Mesothelial cell of epicardium (in vitro differentiated cells): ENCODE measurements at regions not wholly inside any gene's neighbourhood (a gene's known extent, or its start where the extent isn't known, plus 50 kb on each side); places are given as distances from the start of the nearest gene placed in this dataset.

Experiments used
- DNase-seq, 2 experiments: peaks; one replicate each; pipeline ENCODE4 v3.0.0; 2021; ENCODE audit warnings: low spot score in 2 of 2; ENCODE audit not compliant: unreplicated experiment in 2 of 2
- H3K27ac Mint-ChIP-seq: 2 replicates; pipeline ENCODE4 v1.8.0; 2021; ENCODE audit warnings: mixed read lengths
- H3K27me3 Mint-ChIP-seq: 2 replicates; pipeline ENCODE4 v1.8.0; 2021; ENCODE audit warnings: low read depth, mixed read lengths
- H3K36me3 Mint-ChIP-seq: 2 replicates; pipeline ENCODE4 v1.8.0; 2021; ENCODE audit warnings: mixed read lengths
- H3K4me1 Mint-ChIP-seq: 2 replicates; pipeline ENCODE4 v1.8.0; 2021; ENCODE audit warnings: mixed read lengths
- H3K4me3 Mint-ChIP-seq: 2 replicates; pipeline ENCODE4 v1.8.0; 2021; ENCODE audit warnings: mild to moderate bottlenecking, moderate library complexity, mixed read lengths
- H3K9me3 Mint-ChIP-seq: 2 replicates; pipeline ENCODE4 v1.8.0; 2021; ENCODE audit warnings: mixed read lengths
- TF ChIP-seq, protein P1 (sequence below): fragments of 200-600 bp; sonication (generic); IDR thresholded peaks from one replicate; pipeline ENCODE4 v1.5.0; 2021; ENCODE audit warnings: antibody characterized with exemption; ENCODE audit not compliant: unreplicated experiment

DNA sequence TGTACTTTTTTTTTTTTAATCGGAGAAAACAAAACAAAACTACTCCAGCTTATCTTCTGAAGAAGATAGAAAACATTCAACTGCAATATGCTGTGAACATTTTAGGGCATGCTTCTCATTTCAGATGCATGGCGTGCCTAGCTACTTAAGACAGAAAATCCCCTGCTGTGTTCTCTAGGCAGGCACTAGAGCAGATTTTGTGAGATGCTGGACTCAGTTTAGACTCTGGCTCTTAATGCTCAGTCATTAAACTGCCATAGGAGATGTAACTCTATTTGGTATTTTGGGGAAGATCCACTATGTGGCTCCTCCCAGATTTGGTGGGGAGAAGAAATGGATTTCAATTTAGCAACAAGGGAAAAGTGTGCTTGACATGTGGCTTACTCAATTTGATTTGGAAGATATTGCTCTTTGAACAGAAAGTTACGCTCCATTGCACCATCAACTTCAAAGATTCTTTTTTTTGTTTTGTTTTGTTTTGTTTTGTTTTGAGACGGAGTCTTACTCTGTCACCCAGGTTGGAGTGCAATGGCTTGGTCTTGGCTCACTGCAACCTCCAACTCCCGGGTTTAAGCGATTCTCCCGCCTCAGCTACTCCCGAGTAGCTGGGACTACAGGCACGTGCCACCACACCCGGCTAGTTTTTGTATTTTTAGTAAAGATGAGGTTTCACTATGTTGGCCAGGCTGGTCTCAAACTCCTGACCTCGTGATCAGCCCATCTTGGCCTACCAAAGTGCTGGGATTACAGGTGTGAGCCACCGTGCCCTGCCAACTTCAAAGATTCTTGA lies 62.0 kb upstream of the LEKR1 start:
- H3K9me3 Mint-ChIP-seq, result no peaks in the 10 kb centered on the region
- TF ChIP-seq, protein P1, sequence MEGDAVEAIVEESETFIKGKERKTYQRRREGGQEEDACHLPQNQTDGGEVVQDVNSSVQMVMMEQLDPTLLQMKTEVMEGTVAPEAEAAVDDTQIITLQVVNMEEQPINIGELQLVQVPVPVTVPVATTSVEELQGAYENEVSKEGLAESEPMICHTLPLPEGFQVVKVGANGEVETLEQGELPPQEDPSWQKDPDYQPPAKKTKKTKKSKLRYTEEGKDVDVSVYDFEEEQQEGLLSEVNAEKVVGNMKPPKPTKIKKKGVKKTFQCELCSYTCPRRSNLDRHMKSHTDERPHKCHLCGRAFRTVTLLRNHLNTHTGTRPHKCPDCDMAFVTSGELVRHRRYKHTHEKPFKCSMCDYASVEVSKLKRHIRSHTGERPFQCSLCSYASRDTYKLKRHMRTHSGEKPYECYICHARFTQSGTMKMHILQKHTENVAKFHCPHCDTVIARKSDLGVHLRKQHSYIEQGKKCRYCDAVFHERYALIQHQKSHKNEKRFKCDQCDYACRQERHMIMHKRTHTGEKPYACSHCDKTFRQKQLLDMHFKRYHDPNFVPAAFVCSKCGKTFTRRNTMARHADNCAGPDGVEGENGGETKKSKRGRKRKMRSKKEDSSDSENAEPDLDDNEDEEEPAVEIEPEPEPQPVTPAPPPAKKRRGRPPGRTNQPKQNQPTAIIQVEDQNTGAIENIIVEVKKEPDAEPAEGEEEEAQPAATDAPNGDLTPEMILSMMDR, result no peak
- no peaks in the 10 kb centered on the region for H3K27me3 Mint-ChIP-seq
- DNase-seq, result no peak
- no peak overlapping the region for H3K4me3 Mint-ChIP-seq
- no peak overlapping the region for H3K27ac Mint-ChIP-seq
- peaks cover 15% of the 10 kb centered on the region for H3K4me1 Mint-ChIP-seq
- H3K36me3 Mint-ChIP-seq, result no peaks in the 10 kb centered on the region

DNA sequence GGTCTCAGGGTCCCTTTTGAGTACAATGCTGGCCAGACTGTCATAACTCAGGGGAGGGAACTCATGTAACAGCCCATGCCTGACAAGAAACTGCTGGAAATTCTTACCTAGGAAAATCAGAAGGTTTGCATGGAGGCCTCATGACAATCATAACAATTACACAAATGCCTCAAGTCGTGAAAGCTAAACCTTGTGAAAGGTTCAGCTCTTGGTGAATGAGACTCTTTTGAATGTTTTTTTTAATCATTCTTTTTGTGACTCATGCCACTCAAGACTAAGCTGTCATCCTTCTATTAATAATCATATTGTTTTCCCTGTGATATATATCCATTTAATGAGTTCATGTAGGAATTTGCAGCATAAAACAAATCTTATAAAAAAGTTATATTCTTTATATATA lies 61.4 kb upstream of the LEKR1 start:
- Mint-ChIP-seq H3K9me3 (no peaks in the 10 kb centered on the region), H3K36me3 (no peaks in the 10 kb centered on the region), H3K27me3 (no peaks in the 10 kb centered on the region), H3K4me3 (no peak overlapping the region), H3K27ac (no peak overlapping the region), H3K4me1 (peaks cover 19% of the 10 kb centered on the region)
- TF ChIP-seq, protein P1, result no peak
- DNase-seq, result no peak

DNA sequence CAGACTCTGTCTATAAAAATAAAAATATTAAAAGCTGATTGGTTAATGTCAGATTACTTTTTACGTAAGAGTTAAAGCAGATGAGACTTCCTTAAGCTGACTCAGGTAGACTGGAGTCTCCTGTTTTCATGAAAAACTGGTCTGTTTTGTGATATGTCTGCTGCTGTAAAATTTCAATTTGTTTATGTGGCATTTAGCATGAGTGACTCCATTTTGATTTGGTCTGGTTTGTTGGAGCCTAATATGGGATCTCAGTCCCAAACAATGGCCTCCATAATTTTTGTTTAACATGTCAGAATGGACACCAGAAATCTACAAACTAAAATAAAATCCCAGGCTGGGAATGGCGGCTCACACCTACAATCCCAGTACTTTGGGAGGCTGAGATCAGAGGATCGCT lies 57.8 kb upstream of the LEKR1 start:
- no peak for DNase-seq
- Mint-ChIP-seq H3K4me1 (peaks cover 23% of the 10 kb centered on the region), H3K9me3 (no peaks in the 10 kb centered on the region), H3K36me3 (no peaks in the 10 kb centered on the region), H3K27me3 (no peaks in the 10 kb centered on the region), H3K4me3 (no peak overlapping the region), H3K27ac (no peak overlapping the region)
- TF ChIP-seq, protein P1, result no peak

DNA sequence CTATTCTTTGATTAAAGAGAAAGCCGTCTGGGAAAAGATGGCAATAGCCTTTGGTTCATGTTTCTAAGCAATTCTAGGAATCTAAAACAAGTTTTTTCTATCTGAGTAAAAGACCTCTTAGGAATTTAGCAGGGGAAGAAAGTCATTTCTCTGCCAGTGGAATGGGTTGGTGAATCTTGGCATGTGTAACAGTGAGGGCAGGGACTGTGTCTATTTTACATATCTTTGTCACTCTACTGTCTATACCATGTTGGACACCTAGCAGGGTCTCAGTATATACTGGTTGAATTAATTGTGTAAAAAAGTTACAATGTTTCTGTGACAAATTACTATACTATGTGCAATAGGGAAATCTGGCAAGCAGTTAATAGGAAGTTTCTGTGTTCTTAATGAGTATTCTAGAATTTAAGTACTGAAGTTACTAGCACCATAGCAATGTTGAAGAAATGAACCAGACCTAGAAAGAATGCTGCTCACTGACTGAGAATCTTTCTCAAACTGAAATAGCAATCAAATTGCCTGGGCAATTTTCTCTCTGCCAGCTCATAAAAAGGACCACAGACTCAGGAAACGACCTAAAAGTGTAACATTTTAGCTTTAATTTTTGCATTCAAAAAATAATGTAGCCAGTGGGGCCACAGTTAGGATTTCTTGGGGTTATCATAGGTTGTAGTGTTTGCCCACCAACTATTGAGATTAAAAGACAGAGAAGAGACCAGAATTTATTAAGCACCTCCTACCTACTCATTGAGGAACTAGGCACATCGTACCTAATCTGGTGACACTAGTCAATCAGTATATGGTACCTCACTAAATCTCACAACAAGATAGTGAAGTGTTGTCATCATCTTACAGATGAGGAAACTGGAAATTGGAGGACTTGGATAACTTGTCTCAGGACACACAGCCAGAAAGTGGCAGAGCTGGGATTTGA lies 56.2 kb upstream of the LEKR1 start:
- Mint-ChIP-seq H3K27me3 (no peaks in the 10 kb centered on the region), H3K4me3 (no peak overlapping the region), H3K4me1 (peaks cover 30% of the 10 kb centered on the region), H3K36me3 (no peaks in the 10 kb centered on the region), H3K9me3 (no peaks in the 10 kb centered on the region), H3K27ac (peak overlapping the region; percentile 9)
- TF ChIP-seq, protein P1, result no peak
- no peak for DNase-seq

DNA sequence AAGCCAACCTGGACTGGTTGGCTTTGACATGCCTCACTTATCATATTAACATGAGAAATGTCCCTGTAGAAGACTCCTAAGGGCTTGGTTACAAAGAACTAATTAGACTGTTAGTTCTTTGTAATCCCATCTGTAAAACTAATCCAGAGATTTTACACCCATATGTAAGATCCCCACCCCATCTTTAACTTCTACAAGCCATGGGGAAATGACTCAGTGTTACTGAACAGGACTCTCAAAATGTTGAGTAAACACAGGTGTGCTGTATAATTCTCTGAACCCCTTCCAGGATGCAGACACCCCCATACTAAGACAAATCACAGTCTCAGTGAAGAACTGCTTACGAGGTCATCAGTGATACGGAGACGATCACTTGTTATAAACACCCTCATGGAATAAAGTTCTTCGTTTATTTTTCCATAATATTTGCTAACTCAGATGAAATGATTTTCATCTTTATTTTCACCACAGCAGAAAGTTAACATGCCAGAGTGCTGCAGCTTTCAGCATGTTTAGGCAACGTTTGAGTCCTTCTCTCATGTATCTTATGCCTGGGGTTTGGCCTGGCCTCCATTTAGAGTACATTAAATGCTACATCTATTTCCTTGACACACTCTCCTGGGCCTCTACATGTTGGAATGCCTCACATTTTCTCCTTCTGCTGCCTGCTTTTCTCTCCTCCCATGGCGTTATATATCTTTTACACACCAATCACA lies 55.3 kb upstream of the LEKR1 start:
- Mint-ChIP-seq H3K36me3 (no peaks in the 10 kb centered on the region), H3K27me3 (no peaks in the 10 kb centered on the region), H3K4me3 (no peak overlapping the region), H3K9me3 (no peaks in the 10 kb centered on the region), H3K27ac (peak overlapping the region; percentile 2), H3K4me1 (peaks cover 30% of the 10 kb centered on the region)
- DNase-seq, result no peak
- TF ChIP-seq, protein P1, result no peak
